ENCODE measurements at regions not wholly inside any gene's neighbourhood (a gene's known extent, or its start where the extent isn't known, plus 50 kb on each side); places are given as distances from the start of the nearest gene placed in this dataset.

GRCh38 chr4:124053872-124054538 is 657.4 kb downstream of the SPRY1 start:
- Histone ChIP-seq H3K9ac (ENCODE audit: low read depth in 1 of 2, low read length in 2 of 2) (no peak overlapping the region), H3K9me3 (ENCODE audit: control insufficient read depth in 2 of 2, low read length in 2 of 2) (no peaks in the 10 kb centered on the region), H3K27me3 (ENCODE audit: control insufficient read depth in 2 of 2, insufficient read depth in 2 of 2, low read length in 2 of 2) (no peaks in the 10 kb centered on the region), H3K27ac (ENCODE audit: low read depth in 2 of 2, low read length in 2 of 2) (no peak overlapping the region), H3K4me3 (ENCODE audit: low read length in 2 of 2) (no peak overlapping the region), H3K36me3 (ENCODE audit: control insufficient read depth in 2 of 2, insufficient read depth in 2 of 2, low read length in 2 of 2) (no peaks in the 10 kb centered on the region), H3K4me1 (ENCODE audit: control insufficient read depth in 2 of 2, insufficient read depth in 2 of 2, low read length in 2 of 2) (no peaks in the 10 kb centered on the region)

GRCh38 chr4:124055336-124055735 is 657.2 kb downstream of the ANKRD50 start:
- Histone ChIP-seq H3K4me1 (ENCODE audit: control insufficient read depth in 2 of 2, insufficient read depth in 2 of 2, low read length in 2 of 2) (no peaks in the 10 kb centered on the region), H3K9ac (ENCODE audit: low read depth in 1 of 2, low read length in 2 of 2) (no peak overlapping the region), H3K27me3 (ENCODE audit: control insufficient read depth in 2 of 2, insufficient read depth in 2 of 2, low read length in 2 of 2) (no peaks in the 10 kb centered on the region), H3K27ac (ENCODE audit: low read depth in 2 of 2, low read length in 2 of 2) (no peak overlapping the region), H3K9me3 (ENCODE audit: control insufficient read depth in 2 of 2, low read length in 2 of 2) (no peaks in the 10 kb centered on the region), H3K4me3 (ENCODE audit: low read length in 2 of 2) (no peak overlapping the region), H3K36me3 (ENCODE audit: control insufficient read depth in 2 of 2, insufficient read depth in 2 of 2, low read length in 2 of 2) (no peaks in the 10 kb centered on the region)

- Histone ChIP-seq H3K27ac (ENCODE audit: low read depth in 2 of 2, low read length in 2 of 2) (no peak overlapping the region), H3K4me1 (ENCODE audit: control insufficient read depth in 2 of 2, insufficient read depth in 2 of 2, low read length in 2 of 2) (no peaks in the 10 kb centered on the region), H3K9me3 (ENCODE audit: control insufficient read depth in 2 of 2, low read length in 2 of 2) (no peaks in the 10 kb centered on the region), H3K27me3 (ENCODE audit: control insufficient read depth in 2 of 2, insufficient read depth in 2 of 2, low read length in 2 of 2) (no peaks in the 10 kb centered on the region), H3K4me3 (ENCODE audit: low read length in 2 of 2) (no peak overlapping the region), H3K9ac (ENCODE audit: low read depth in 1 of 2, low read length in 2 of 2) (no peak overlapping the region), H3K36me3 (ENCODE audit: control insufficient read depth in 2 of 2, insufficient read depth in 2 of 2, low read length in 2 of 2) (no peaks in the 10 kb centered on the region)
Observed at GRCh38 chr4:124055896-124056295, 656.6 kb downstream of the ANKRD50 start.

- Histone ChIP-seq H3K36me3 (ENCODE audit: control insufficient read depth in 2 of 2, insufficient read depth in 2 of 2, low read length in 2 of 2) (no peaks in the 10 kb centered on the region), H3K27me3 (ENCODE audit: control insufficient read depth in 2 of 2, insufficient read depth in 2 of 2, low read length in 2 of 2) (no peaks in the 10 kb centered on the region), H3K4me3 (ENCODE audit: low read length in 2 of 2) (no peak overlapping the region), H3K9ac (ENCODE audit: low read depth in 1 of 2, low read length in 2 of 2) (no peak overlapping the region), H3K27ac (ENCODE audit: low read depth in 2 of 2, low read length in 2 of 2) (peak overlapping the region; percentile 10 to 53), H3K9me3 (ENCODE audit: control insufficient read depth in 2 of 2, low read length in 2 of 2) (no peaks in the 10 kb centered on the region), H3K4me1 (ENCODE audit: control insufficient read depth in 2 of 2, insufficient read depth in 2 of 2, low read length in 2 of 2) (no peaks in the 10 kb centered on the region)
Observed at GRCh38 chr4:124060261-124060918, 652.1 kb downstream of the ANKRD50 start.

DNA sequence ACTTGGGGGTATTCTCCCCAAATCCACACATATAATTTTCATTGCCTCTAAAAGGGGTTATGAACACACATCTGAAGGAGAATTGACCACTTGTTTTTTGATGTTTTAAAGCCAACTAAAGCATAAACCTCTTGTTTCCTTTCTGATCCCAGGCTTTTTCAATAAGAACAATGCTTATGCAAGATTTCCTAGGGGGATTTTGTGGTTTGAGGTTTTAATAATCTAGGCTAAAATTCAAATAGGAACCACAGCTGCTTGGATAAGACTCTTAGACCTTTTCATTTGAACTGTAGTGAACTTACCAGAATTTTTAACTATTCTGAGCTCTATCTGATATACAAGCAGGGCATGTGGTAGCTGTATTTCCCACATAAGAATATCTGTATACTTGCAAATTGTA is 651.1 kb downstream of the ANKRD50 start:
- H3K9ac ChIP-seq (ENCODE audit: low read depth in 1 of 2, low read length in 2 of 2): no peak overlapping the region
- no peak overlapping the region for H3K27ac ChIP-seq (ENCODE audit: low read depth in 2 of 2, low read length in 2 of 2)

GRCh38 chr4:124065422-124065821 is 647.1 kb downstream of the ANKRD50 start:
- Histone ChIP-seq H3K9me3 (ENCODE audit: control insufficient read depth in 2 of 2, low read length in 2 of 2) (no peaks in the 10 kb centered on the region), H3K27ac (ENCODE audit: low read depth in 2 of 2, low read length in 2 of 2) (no peak overlapping the region), H3K36me3 (ENCODE audit: control insufficient read depth in 2 of 2, insufficient read depth in 2 of 2, low read length in 2 of 2) (no peaks in the 10 kb centered on the region), H3K4me3 (ENCODE audit: low read length in 2 of 2) (no peak overlapping the region), H3K9ac (ENCODE audit: low read depth in 1 of 2, low read length in 2 of 2) (no peak overlapping the region), H3K4me1 (ENCODE audit: control insufficient read depth in 2 of 2, insufficient read depth in 2 of 2, low read length in 2 of 2) (no peaks in the 10 kb centered on the region), H3K27me3 (ENCODE audit: control insufficient read depth in 2 of 2, insufficient read depth in 2 of 2, low read length in 2 of 2) (no peaks in the 10 kb centered on the region)

More for the DNA sequence above, 651.1 kb downstream of the ANKRD50 start:
- H3K36me3 ChIP-seq (ENCODE audit: control insufficient read depth in 2 of 2, insufficient read depth in 2 of 2, low read length in 2 of 2): no peaks in the 10 kb centered on the region
- no peak overlapping the region for H3K4me3 ChIP-seq (ENCODE audit: low read length in 2 of 2)
- no peaks in the 10 kb centered on the region for H3K4me1 ChIP-seq (ENCODE audit: control insufficient read depth in 2 of 2, insufficient read depth in 2 of 2, low read length in 2 of 2)
- no peaks in the 10 kb centered on the region for H3K9me3 ChIP-seq (ENCODE audit: control insufficient read depth in 2 of 2, low read length in 2 of 2)
- H3K27me3 ChIP-seq (ENCODE audit: control insufficient read depth in 2 of 2, insufficient read depth in 2 of 2, low read length in 2 of 2): no peaks in the 10 kb centered on the region

DNA sequence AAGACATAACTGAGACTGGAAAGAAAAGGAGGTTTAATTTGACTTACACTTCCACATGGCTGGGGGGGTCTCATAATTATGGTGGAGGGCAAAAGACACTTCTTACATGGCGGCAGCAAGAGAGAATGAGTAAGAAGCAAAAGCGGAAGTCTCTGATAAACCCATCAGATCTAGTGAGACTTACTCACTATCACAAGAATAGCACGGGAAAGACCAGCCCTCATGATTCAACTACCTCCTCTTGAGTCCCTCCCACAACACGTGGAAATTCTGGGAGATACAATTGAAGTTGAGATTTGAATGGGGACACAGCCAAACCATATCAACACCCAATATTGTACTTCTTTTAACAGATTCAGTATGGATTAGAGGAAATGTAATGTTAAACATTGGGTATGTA is 646.6 kb downstream of the ANKRD50 start:
- H3K4me1 ChIP-seq (ENCODE audit: control insufficient read depth in 2 of 2, insufficient read depth in 2 of 2, low read length in 2 of 2): no peaks in the 10 kb centered on the region
- no peaks in the 10 kb centered on the region for H3K36me3 ChIP-seq (ENCODE audit: control insufficient read depth in 2 of 2, insufficient read depth in 2 of 2, low read length in 2 of 2)
- H3K27ac ChIP-seq (ENCODE audit: low read depth in 2 of 2, low read length in 2 of 2): no peak overlapping the region
- H3K9me3 ChIP-seq (ENCODE audit: control insufficient read depth in 2 of 2, low read length in 2 of 2): no peaks in the 10 kb centered on the region
- H3K4me3 ChIP-seq (ENCODE audit: low read length in 2 of 2): no peak overlapping the region
- no peaks in the 10 kb centered on the region for H3K27me3 ChIP-seq (ENCODE audit: control insufficient read depth in 2 of 2, insufficient read depth in 2 of 2, low read length in 2 of 2)
- no peak overlapping the region for H3K9ac ChIP-seq (ENCODE audit: low read depth in 1 of 2, low read length in 2 of 2)

DNA sequence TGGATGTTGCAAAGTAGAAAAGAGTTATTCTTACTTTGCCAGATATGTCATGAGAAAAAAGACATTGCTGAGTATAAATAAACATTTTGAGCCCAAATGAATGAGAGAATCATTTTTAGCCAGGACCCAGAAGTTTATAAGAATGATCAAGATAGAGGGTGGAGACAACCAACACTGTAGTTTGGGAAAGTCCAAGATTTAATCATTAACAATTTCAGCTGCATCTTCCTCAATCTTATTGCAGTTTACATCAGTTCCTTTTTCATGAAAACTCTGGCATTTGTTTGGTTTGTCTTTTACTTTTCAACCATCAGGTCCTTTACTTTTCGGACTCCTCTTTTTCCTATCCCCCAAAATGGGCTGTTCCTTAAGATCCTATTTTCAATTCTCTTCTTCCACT is 645.9 kb downstream of the ANKRD50 start:
- Histone ChIP-seq H3K27ac (ENCODE audit: low read depth in 2 of 2, low read length in 2 of 2) (no peak overlapping the region), H3K36me3 (ENCODE audit: control insufficient read depth in 2 of 2, insufficient read depth in 2 of 2, low read length in 2 of 2) (no peaks in the 10 kb centered on the region), H3K4me3 (ENCODE audit: low read length in 2 of 2) (no peak overlapping the region), H3K9ac (ENCODE audit: low read depth in 1 of 2, low read length in 2 of 2) (no peak overlapping the region), H3K27me3 (ENCODE audit: control insufficient read depth in 2 of 2, insufficient read depth in 2 of 2, low read length in 2 of 2) (no peaks in the 10 kb centered on the region), H3K4me1 (ENCODE audit: control insufficient read depth in 2 of 2, insufficient read depth in 2 of 2, low read length in 2 of 2) (no peaks in the 10 kb centered on the region), H3K9me3 (ENCODE audit: control insufficient read depth in 2 of 2, low read length in 2 of 2) (no peaks in the 10 kb centered on the region)

- Histone ChIP-seq H3K9me3 (ENCODE audit: control insufficient read depth in 2 of 2, low read length in 2 of 2) (no peaks in the 10 kb centered on the region), H3K9ac (ENCODE audit: low read depth in 1 of 2, low read length in 2 of 2) (no peak overlapping the region), H3K36me3 (ENCODE audit: control insufficient read depth in 2 of 2, insufficient read depth in 2 of 2, low read length in 2 of 2) (no peaks in the 10 kb centered on the region), H3K4me3 (ENCODE audit: low read length in 2 of 2) (no peak overlapping the region), H3K27me3 (ENCODE audit: control insufficient read depth in 2 of 2, insufficient read depth in 2 of 2, low read length in 2 of 2) (no peaks in the 10 kb centered on the region), H3K4me1 (ENCODE audit: control insufficient read depth in 2 of 2, insufficient read depth in 2 of 2, low read length in 2 of 2) (no peaks in the 10 kb centered on the region), H3K27ac (ENCODE audit: low read depth in 2 of 2, low read length in 2 of 2) (no peak overlapping the region)
Observed at GRCh38 chr4:124067046-124067445, 645.5 kb downstream of the ANKRD50 start.

DNA sequence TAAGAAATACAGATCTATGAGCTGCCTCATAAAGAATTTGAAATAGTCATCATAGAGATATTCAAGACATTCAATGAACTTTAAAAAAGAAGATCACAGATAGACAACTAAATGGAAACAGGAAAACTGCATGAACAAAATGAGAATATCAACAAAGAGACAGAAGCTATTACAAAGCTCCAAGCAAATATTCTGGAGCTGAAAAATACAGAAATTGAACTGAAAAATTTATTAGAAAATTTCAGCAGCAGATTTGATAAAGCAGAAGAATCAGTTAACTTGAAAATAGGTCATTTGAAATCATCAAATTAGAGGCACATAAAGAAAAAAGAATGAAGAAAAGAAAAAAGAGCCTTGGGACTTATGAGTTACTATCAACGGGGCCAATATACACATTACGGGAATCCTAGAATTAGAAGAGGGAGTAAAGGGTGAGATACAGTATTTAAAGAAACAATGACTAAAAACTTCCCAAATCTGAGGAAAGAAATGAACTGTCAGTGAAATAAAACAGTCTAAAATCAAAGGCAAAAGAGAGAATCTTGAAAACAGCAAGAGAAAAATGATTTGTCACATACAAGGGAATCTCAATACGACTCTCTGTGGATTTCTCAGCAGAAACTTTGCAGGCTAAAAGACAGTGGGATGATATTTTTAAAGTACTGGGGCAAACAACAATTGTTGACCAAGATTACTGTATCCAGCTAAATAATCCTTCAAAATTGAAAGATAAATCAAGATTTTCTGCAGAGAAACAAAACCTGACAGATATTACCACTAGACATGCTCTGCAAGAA is 641.6 kb downstream of the ANKRD50 start:
- no peak overlapping the region for H3K27ac ChIP-seq (ENCODE audit: low read depth in 2 of 2, low read length in 2 of 2)
- H3K4me1 ChIP-seq (ENCODE audit: control insufficient read depth in 2 of 2, insufficient read depth in 2 of 2, low read length in 2 of 2): no peaks in the 10 kb centered on the region
- H3K9ac ChIP-seq (ENCODE audit: low read depth in 1 of 2, low read length in 2 of 2): no peak overlapping the region
- no peaks in the 10 kb centered on the region for H3K9me3 ChIP-seq (ENCODE audit: control insufficient read depth in 2 of 2, low read length in 2 of 2)
- H3K36me3 ChIP-seq (ENCODE audit: control insufficient read depth in 2 of 2, insufficient read depth in 2 of 2, low read length in 2 of 2): no peaks in the 10 kb centered on the region
- no peaks in the 10 kb centered on the region for H3K27me3 ChIP-seq (ENCODE audit: control insufficient read depth in 2 of 2, insufficient read depth in 2 of 2, low read length in 2 of 2)
- H3K4me3 ChIP-seq (ENCODE audit: low read length in 2 of 2): no peak overlapping the region
